ENCODE measurements at regions not wholly inside any gene's neighbourhood (a gene's known extent, or its start where the extent isn't known, plus 50 kb on each side); places are given as distances from the start of the nearest gene placed in this dataset.

GRCh38 chr1:195113471-195113870, 1494.8 kb downstream of the KCNT2 start:
- intact Hi-C loops (cut with DNase I; ENCODE audit: low total_unique reads) = no loop called here
- no peak for TF ChIP-seq CTCF (IDR thresholded peaks at IDR 0.05)
- no peak overlapping the region for H3K4me3 ChIP-seq
- DNase-seq = no peak
- no peaks in the 10 kb centered on the region for H3K9me3 ChIP-seq
- H3K36me3 ChIP-seq = no peaks in the 10 kb centered on the region
- no peaks in the 10 kb centered on the region for H3K27me3 ChIP-seq
- no peak overlapping the region for H3K27ac ChIP-seq
- no peaks in the 10 kb centered on the region for H3K4me1 ChIP-seq

- no peak for TF ChIP-seq CTCF (IDR thresholded peaks at IDR 0.05)
- no peaks in the 10 kb centered on the region for H3K27me3 ChIP-seq
- H3K36me3 ChIP-seq = no peaks in the 10 kb centered on the region
- H3K4me3 ChIP-seq = no peak overlapping the region
- H3K27ac ChIP-seq = no peak overlapping the region
- intact Hi-C loops (cut with DNase I; ENCODE audit: low total_unique reads) = no loop called here
- no peak for DNase-seq
- peaks cover 0 to 4% (median 0%) of the 10 kb centered on the region in 3 donors for H3K9me3 ChIP-seq
- H3K4me1 ChIP-seq = no peaks in the 10 kb centered on the region
These were observed 1502.5 kb downstream of the KCNT2 start for GRCh38 chr1:195105773-195106172.

- no peak overlapping the region for H3K27ac ChIP-seq
- no peak for DNase-seq
- no peaks in the 10 kb centered on the region for H3K4me1 ChIP-seq
- H3K9me3 ChIP-seq = peaks cover 0 to 4% (median 0%) of the 10 kb centered on the region in 3 donors
- H3K4me3 ChIP-seq = no peak overlapping the region
- H3K36me3 ChIP-seq = no peaks in the 10 kb centered on the region
- intact Hi-C loops (cut with DNase I; ENCODE audit: low total_unique reads) = no loop called here
- H3K27me3 ChIP-seq = no peaks in the 10 kb centered on the region
- no peak for TF ChIP-seq CTCF (IDR thresholded peaks at IDR 0.05)
These were observed 1503.0 kb downstream of the KCNT2 start for GRCh38 chr1:195105281-195105680.

- Histone ChIP-seq H3K27me3 (no peaks in the 10 kb centered on the region), H3K9me3 (no peaks in the 10 kb centered on the region), H3K27ac (no peak overlapping the region), H3K4me3 (no peak overlapping the region), H3K36me3 (no peaks in the 10 kb centered on the region), H3K4me1 (no peaks in the 10 kb centered on the region)
- intact Hi-C loops (cut with DNase I; ENCODE audit: low total_unique reads) = no loop called here
- no peak for DNase-seq
- TF ChIP-seq CTCF (IDR thresholded peaks at IDR 0.05) = no peak
These were observed 1510.9 kb downstream of the KCNT2 start for GRCh38 chr1:195097316-195097715.

- TF ChIP-seq CTCF (IDR thresholded peaks at IDR 0.05) = no peak
These were observed 1512.2 kb downstream of the KCNT2 start for GRCh38 chr1:195096051-195096521.

GRCh38 chr1:195085196-195085595, 1523.0 kb downstream of the KCNT2 start:
- Histone ChIP-seq H3K9me3 (no peaks in the 10 kb centered on the region), H3K27ac (no peak overlapping the region), H3K4me1 (no peaks in the 10 kb centered on the region), H3K4me3 (no peak overlapping the region), H3K36me3 (no peaks in the 10 kb centered on the region), H3K27me3 (no peaks in the 10 kb centered on the region)
- TF ChIP-seq CTCF (IDR thresholded peaks at IDR 0.05) = no peak
- intact Hi-C loops (cut with DNase I; ENCODE audit: low total_unique reads) = no loop called here
- no peak for DNase-seq

More at GRCh38 chr1:195096051-195096521, 1512.2 kb downstream of the KCNT2 start:
- Histone ChIP-seq H3K36me3 (no peaks in the 10 kb centered on the region), H3K4me1 (no peaks in the 10 kb centered on the region), H3K9me3 (no peaks in the 10 kb centered on the region), H3K27me3 (no peaks in the 10 kb centered on the region), H3K27ac (no peak overlapping the region), H3K4me3 (no peak overlapping the region)
- intact Hi-C loops (cut with DNase I; ENCODE audit: low total_unique reads) = no loop called here
- no peak for DNase-seq

Data from tibial artery (tissue), 4 donors.